Lower leg skin (tissue), 3 donors: ENCODE measurements at regions not wholly inside any gene's neighbourhood (a gene's known extent, or its start where the extent isn't known, plus 50 kb on each side); places are given as distances from the start of the nearest gene placed in this dataset.

ENCODE experiments used
- CTCF ChIP-seq, 3 donors: fragments of 450-650 bp; IDR thresholded peaks; one replicate each; pipeline ENCODE4 v1.5.1; 2016; ENCODE audit warnings: antibody characterized with exemption in 3 of 3, mild to moderate bottlenecking in 3 of 3, moderate library complexity in 2 of 3
- POLR2A ChIP-seq, 2 donors: fragments of 450-650 bp; IDR thresholded peaks; one replicate each; pipeline ENCODE4 v1.6.1; 2016 to 2017; ENCODE audit warnings: antibody characterized with exemption in 2 of 2, mild to moderate bottlenecking in 1 of 2, moderate library complexity in 1 of 2

- TF ChIP-seq CTCF (IDR thresholded peaks at IDR 0.05) = no peak
- TF ChIP-seq POLR2A (IDR thresholded peaks at IDR 0.05) = no peak
These were observed 1108.5 kb upstream of the EEF2KMT start for GRCh38 chr16:6206080-6206479.
